ENCODE measurements at regions not wholly inside any gene's neighbourhood (a gene's known extent, or its start where the extent isn't known, plus 50 kb on each side); places are given as distances from the start of the nearest gene placed in this dataset.

GRCh38 chr2:150978053-150978452, 283.6 kb downstream of the RBM43 start (continued):
- TF ChIP-seq TSHZ1 (tag by site-specific recombination; IDR thresholded peaks at IDR 0.05; ENCODE audit: borderline replicate concordance) (no peak), HOXD13 (CRISPR knock-in tag; IDR thresholded peaks at IDR 0.05; ENCODE audit: borderline replicate concordance) (no peak), ZNF292 (tag by site-specific recombination; IDR thresholded peaks at IDR 0.05; ENCODE audit: borderline replicate concordance, low read depth) (no peak), ZNF132 (tag by site-specific recombination; IDR thresholded peaks at IDR 0.05; ENCODE audit: borderline replicate concordance) (no peak), ZSCAN16 (tag by site-specific recombination; IDR thresholded peaks at IDR 0.05) (no peak)

GRCh38 chr2:150977296-150977695, 284.4 kb downstream of the RBM43 start:
- ChIA-PET POLR2A (no interaction called here), CTCF (no interaction called here)
- H3K4me1 ChIP-seq (ENCODE audit: control insufficient read depth, insufficient read depth, low read length), result no peaks in the 10 kb centered on the region
- H3K36me3 ChIP-seq (ENCODE audit: control insufficient read depth in 2 of 2, insufficient read depth in 1 of 2, low read length in 2 of 2), result no peaks in the 10 kb centered on the region
- H3K4me3 ChIP-seq (ENCODE audit: low read depth, low read length), result no peak overlapping the region
- no peak overlapping the region for H3K27ac ChIP-seq (ENCODE audit: extremely low read depth, low read depth, low read length)
- no peak for TF ChIP-seq PATZ1 (tag by site-specific recombination; IDR thresholded peaks at IDR 0.05)
- no peak for TF ChIP-seq ZNF776 (tag by site-specific recombination; IDR thresholded peaks at IDR 0.05; ENCODE audit: borderline replicate concordance)
- TF ChIP-seq ZNF449 (tag by site-specific recombination; IDR thresholded peaks at IDR 0.05), result no peak
- TF ChIP-seq ZBTB26 (tag by site-specific recombination; optimal IDR thresholded peaks at IDR 0.05), result no peak
- no peak for TF ChIP-seq ZNF148 (tag by site-specific recombination; IDR thresholded peaks at IDR 0.05; ENCODE audit: borderline replicate concordance)
- no peak for TF ChIP-seq ZFP41 (tag by site-specific recombination; IDR thresholded peaks at IDR 0.05; ENCODE audit: borderline replicate concordance)
- TF ChIP-seq TCF7L2 (IDR thresholded peaks at IDR 0.05; ENCODE audit: borderline replicate concordance, low read depth, low read length), result no peak
- no peak for TF ChIP-seq ZNF621 (tag by site-specific recombination; IDR thresholded peaks at IDR 0.05)
- no peak for TF ChIP-seq ZBTB1 (tag by site-specific recombination; IDR thresholded peaks at IDR 0.05)
- no peak for TF ChIP-seq KLF8 (tag by site-specific recombination; IDR thresholded peaks at IDR 0.05)
- no peak for TF ChIP-seq ZNF658 (tag by site-specific recombination; IDR thresholded peaks at IDR 0.05)
- TF ChIP-seq ZNF16 (tag by site-specific recombination; IDR thresholded peaks at IDR 0.05; ENCODE audit: low read depth), result no peak
- TF ChIP-seq ZNF843 (tag by site-specific recombination; IDR thresholded peaks at IDR 0.05), result no peak
- no peak for TF ChIP-seq ZNF426 (tag by site-specific recombination; IDR thresholded peaks at IDR 0.05)
- TF ChIP-seq ZSCAN30 (tag by site-specific recombination; IDR thresholded peaks at IDR 0.05), result no peak
- no peak for TF ChIP-seq ZNF223 (tag by site-specific recombination; IDR thresholded peaks at IDR 0.05)
- no peak for TF ChIP-seq ZNF248 (tag by site-specific recombination; IDR thresholded peaks at IDR 0.05)
- no peak for TF ChIP-seq KLF10 (tag by site-specific recombination; IDR thresholded peaks at IDR 0.05)
- no peaks in the 10 kb centered on the region for H3K9me3 ChIP-seq (ENCODE audit: control insufficient read depth, insufficient read depth, low read depth, low read length)

All from HEK293 (cell line).